OCI-LY1 (cell line): ENCODE measurements at regions not wholly inside any gene's neighbourhood (a gene's known extent, or its start where the extent isn't known, plus 50 kb on each side); places are given as distances from the start of the nearest gene placed in this dataset.

ENCODE experiments used
- H2AFZ ChIP-seq: fragments of 200-600 bp; sonication (generic), shearing (Covaris generic); 2 replicates; pipeline ENCODE4 v1.6.0; 2014; ENCODE audit warnings: antibody characterized with exemption, mild to moderate bottlenecking, low read length
- H3F3A ChIP-seq: fragments of 200-600 bp; sonication (generic), shearing (Covaris generic); 2 replicates; pipeline ENCODE4 v1.6.0; 2014; ENCODE audit warnings: mild to moderate bottlenecking, antibody characterized with exemption, low read length, moderate library complexity; ENCODE audit not compliant: insufficient read depth
- H3K27ac ChIP-seq: fragments of 200-600 bp; sonication (generic); 2 replicates; pipeline ENCODE4 v1.5.1; 2014; ENCODE audit warnings: low read length, mixed run types, mild to moderate bottlenecking, low read depth; ENCODE audit not compliant: poor library complexity, severe bottlenecking
- H3K27me3 ChIP-seq: fragments of 200-600 bp; sonication (generic); 2 replicates; pipeline ENCODE4 v1.6.0; 2014; ENCODE audit warnings: antibody characterized with exemption, mild to moderate bottlenecking, low read length, moderate library complexity; ENCODE audit not compliant: insufficient read depth
- H3K36me3 ChIP-seq: fragments of 200-600 bp; sonication (generic); 2 replicates; pipeline ENCODE4 v1.6.1; 2014; ENCODE audit warnings: mild to moderate bottlenecking, antibody characterized with exemption, low read length, moderate library complexity, mixed read lengths; ENCODE audit not compliant: insufficient read depth
- H3K4me1 ChIP-seq: fragments of 200-600 bp; sonication (generic); 2 replicates; pipeline ENCODE4 v1.5.1; 2014; ENCODE audit warnings: mild to moderate bottlenecking, low read length, moderate library complexity; ENCODE audit not compliant: insufficient read depth, severe bottlenecking
- H3K4me2 ChIP-seq: fragments of 200-600 bp; sonication (generic), shearing (Covaris generic); 2 replicates; pipeline ENCODE4 v1.6.1; 2014; ENCODE audit warnings: low read length
- H3K4me3 ChIP-seq: fragments of 200-600 bp; sonication (generic); 2 replicates; pipeline ENCODE4 v1.5.1; 2014; ENCODE audit warnings: low read length, low read depth, mild to moderate bottlenecking, mixed read lengths; ENCODE audit not compliant: poor library complexity, severe bottlenecking
- H3K79me2 ChIP-seq: fragments of 200-600 bp; shearing (Covaris generic); 2 replicates; pipeline ENCODE4 v1.6.1; 2016; ENCODE audit warnings: mixed run types, low read length, mixed read lengths; ENCODE audit not compliant: insufficient read depth
- H3K9ac ChIP-seq: fragments of 200-600 bp; sonication (generic), shearing (Covaris generic); 2 replicates; pipeline ENCODE4 v1.6.1; 2014; ENCODE audit warnings: mild to moderate bottlenecking, low read length, mixed read lengths
- H3K9me2 ChIP-seq: fragments of 200-600 bp; sonication (generic), shearing (Covaris generic); 2 replicates; pipeline ENCODE4 v1.6.1; 2014; ENCODE audit warnings: low read depth, mild to moderate bottlenecking, low read length, mixed read lengths
- H3K9me3 ChIP-seq: fragments of 200-600 bp; shearing (Covaris generic); 2 replicates; pipeline ENCODE4 v1.6.1; 2014; ENCODE audit warnings: low read length, mixed read lengths
- H4K20me1 ChIP-seq: fragments of 200-600 bp; sonication (generic), shearing (Covaris generic); 2 replicates; pipeline ENCODE4 v1.6.0; 2016; ENCODE audit warnings: mild to moderate bottlenecking, low read length; ENCODE audit not compliant: insufficient read depth
- EZH2 ChIP-seq: fragments of 200-600 bp; sonication (generic), shearing (Covaris generic); IDR thresholded peaks from 2 replicates; pipeline ENCODE4 v1.8.0; 2017; ENCODE audit warnings: borderline replicate concordance, mixed run types, mild to moderate bottlenecking, antibody characterized with exemption, low read length, moderate library complexity, mixed read lengths
- TF ChIP-seq, protein P1 (sequence below): fragments of 200-600 bp; sonication (generic), shearing (Covaris generic); IDR thresholded peaks from 2 replicates; pipeline ENCODE4 v1.5.1; 2017; ENCODE audit warnings: mild to moderate bottlenecking, antibody characterized with exemption, low read length, moderate library complexity, mixed read lengths

DNA sequence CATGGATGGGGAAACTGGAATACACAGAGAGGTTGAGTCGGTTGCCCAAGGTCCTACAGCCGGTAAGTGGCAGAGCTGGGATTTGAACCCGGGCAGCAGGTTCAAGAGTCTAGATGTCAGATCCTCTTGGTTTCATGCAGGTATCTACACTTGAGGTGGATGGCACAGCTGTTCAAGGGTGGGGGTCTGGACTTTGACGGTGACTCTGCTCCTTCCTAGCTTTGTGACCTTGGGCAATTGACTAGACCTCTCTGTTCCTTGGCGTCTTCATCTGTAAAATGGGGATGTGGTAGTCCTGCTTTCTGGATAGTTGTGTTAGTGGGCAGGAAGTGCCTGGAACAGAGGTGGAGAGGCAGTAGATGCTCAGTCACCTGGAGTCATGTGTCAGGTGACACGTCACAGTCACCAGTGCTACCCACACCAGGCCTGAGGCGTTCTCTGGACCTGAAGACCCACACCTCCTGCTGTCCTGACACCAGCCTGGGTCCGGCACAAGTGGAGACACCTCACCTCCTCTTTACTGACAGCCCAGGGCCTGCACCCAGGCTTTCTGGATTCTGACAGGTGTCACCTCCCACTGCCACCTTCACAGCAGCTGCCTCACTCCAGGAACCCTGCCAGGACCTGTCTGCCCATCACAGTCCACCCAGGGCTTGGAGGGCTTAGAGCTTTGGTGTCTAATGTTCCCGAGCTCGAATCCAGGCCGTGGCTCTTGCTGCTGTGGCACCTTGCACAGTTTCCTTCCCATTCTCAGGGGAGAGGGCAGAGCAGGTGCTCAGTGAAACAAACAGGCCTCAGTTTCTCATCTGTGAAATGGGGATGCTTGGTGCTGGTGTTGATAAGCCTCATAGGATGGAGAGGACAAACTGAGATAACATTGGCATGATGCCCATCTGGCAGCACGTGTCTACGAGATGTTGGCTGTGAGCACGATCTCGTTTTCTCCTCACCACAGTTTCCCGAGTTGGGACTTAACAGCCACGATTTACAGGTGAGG is 83.2 kb upstream of the RUNX3 start:
- Histone ChIP-seq H3K27ac (no peak overlapping the region), H3F3A (no peaks in the 10 kb centered on the region), H3K36me3 (no peaks in the 10 kb centered on the region), H2AFZ (no peak overlapping the region), H3K79me2 (no peaks in the 10 kb centered on the region), H3K9ac (no peak overlapping the region), H3K27me3 (no peaks in the 10 kb centered on the region), H3K4me3 (no peak overlapping the region), H3K4me2 (no peak overlapping the region), H4K20me1 (no peaks in the 10 kb centered on the region), H3K9me2 (no peaks in the 10 kb centered on the region), H3K4me1 (peaks cover under 1% of the 10 kb centered on the region), H3K9me3 (no peaks in the 10 kb centered on the region)
- no peak for TF ChIP-seq EZH2
- TF ChIP-seq, protein P1, sequence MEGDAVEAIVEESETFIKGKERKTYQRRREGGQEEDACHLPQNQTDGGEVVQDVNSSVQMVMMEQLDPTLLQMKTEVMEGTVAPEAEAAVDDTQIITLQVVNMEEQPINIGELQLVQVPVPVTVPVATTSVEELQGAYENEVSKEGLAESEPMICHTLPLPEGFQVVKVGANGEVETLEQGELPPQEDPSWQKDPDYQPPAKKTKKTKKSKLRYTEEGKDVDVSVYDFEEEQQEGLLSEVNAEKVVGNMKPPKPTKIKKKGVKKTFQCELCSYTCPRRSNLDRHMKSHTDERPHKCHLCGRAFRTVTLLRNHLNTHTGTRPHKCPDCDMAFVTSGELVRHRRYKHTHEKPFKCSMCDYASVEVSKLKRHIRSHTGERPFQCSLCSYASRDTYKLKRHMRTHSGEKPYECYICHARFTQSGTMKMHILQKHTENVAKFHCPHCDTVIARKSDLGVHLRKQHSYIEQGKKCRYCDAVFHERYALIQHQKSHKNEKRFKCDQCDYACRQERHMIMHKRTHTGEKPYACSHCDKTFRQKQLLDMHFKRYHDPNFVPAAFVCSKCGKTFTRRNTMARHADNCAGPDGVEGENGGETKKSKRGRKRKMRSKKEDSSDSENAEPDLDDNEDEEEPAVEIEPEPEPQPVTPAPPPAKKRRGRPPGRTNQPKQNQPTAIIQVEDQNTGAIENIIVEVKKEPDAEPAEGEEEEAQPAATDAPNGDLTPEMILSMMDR, result no peak

DNA sequence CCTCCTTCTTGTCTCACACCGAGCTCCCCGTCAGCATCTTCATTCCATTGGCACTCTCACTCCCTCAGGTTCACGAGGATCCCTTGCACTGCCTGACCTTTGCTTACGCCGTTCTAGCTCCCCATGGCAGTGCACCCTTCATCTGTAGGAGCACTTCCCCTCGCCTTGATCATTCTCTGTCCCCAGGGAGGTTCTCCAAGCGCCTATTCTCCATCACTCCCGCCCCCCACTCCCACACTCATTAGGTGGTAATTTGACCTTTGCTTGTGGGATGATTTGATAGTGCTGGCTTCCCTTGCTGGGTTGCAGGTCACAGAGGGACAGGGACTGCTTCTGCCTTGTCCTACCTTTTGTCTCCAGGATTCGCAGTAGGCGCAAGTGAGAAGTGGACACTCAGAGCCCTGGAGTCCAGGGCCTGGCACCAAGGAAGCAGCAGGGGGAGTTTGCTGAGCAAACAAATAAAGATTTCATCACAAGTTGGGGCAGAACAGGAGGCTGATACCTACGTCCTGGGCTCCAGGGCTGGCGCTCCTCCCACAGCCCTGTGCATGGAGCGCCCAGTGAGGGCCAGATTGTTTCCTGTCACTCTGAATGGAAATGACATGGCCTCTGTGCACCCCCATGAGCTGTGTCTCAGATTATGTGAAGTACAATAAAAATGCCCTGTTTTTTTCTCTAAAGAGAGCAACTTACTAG is 82.0 kb upstream of the RUNX3 start:
- H3K4me1 ChIP-seq, result peaks cover 8% of the 10 kb centered on the region
- TF ChIP-seq EZH2, result no peak
- TF ChIP-seq, protein P1, result no peak
- H2AFZ ChIP-seq, result no peak overlapping the region
- H3K27me3 ChIP-seq, result no peaks in the 10 kb centered on the region
- no peak overlapping the region for H3K9ac ChIP-seq
- no peak overlapping the region for H3K4me2 ChIP-seq
- H3K9me3 ChIP-seq, result no peaks in the 10 kb centered on the region
- H3F3A ChIP-seq, result no peaks in the 10 kb centered on the region
- H3K27ac ChIP-seq, result no peak overlapping the region
- H3K4me3 ChIP-seq, result no peak overlapping the region
- H3K36me3 ChIP-seq, result no peaks in the 10 kb centered on the region
- no peaks in the 10 kb centered on the region for H4K20me1 ChIP-seq
- H3K9me2 ChIP-seq, result no peaks in the 10 kb centered on the region
- H3K79me2 ChIP-seq, result no peaks in the 10 kb centered on the region

DNA sequence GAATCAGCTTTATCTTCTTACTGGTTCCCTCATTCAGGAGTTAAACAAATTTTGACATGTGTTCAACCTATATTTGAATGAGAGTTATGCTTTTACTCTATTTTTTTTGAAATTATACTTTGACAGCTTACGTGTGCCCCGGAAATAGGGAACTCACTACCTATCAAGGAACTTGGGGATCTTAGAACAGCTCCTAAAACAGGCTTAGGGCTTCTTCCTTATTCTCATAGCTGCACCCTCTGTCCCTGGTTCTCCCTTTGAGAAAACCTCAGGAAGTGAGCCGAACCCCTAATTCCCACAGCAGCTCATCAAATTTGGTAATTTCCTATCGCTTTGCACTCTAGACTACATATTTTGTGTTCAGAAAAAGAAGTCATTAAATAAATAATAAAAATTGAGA is 81.2 kb upstream of the RUNX3 start:
- Histone ChIP-seq H4K20me1 (no peaks in the 10 kb centered on the region), H3K9me3 (no peaks in the 10 kb centered on the region), H3K4me2 (no peak overlapping the region), H3K27me3 (no peaks in the 10 kb centered on the region), H3F3A (no peaks in the 10 kb centered on the region), H3K79me2 (no peaks in the 10 kb centered on the region), H3K9me2 (no peaks in the 10 kb centered on the region), H3K36me3 (no peaks in the 10 kb centered on the region), H3K4me3 (no peak overlapping the region), H3K9ac (no peak overlapping the region), H2AFZ (no peak overlapping the region), H3K27ac (no peak overlapping the region), H3K4me1 (peaks cover 11% of the 10 kb centered on the region)
- TF ChIP-seq EZH2, result no peak
- TF ChIP-seq, protein P1, result no peak
